ENCODE measurements at regions not wholly inside any gene's neighbourhood (a gene's known extent, or its start where the extent isn't known, plus 50 kb on each side); places are given as distances from the start of the nearest gene placed in this dataset.

- POLR2A ChIA-PET (ENCODE audit: low non-redundant PET) = no interaction called here
- CTCF ChIA-PET = no interaction called here
- DNase-seq (ENCODE audit: low spot score) = no peak
- TF ChIP-seq CTCF (conservative IDR thresholded peaks at IDR 0.05; ENCODE audit: low read depth) = no peak
- H3K27ac ChIP-seq = no peak overlapping the region
Observed at GRCh38 chr3:82875401-82875800, 1114.0 kb upstream of the GBE1 start.

- ChIA-PET POLR2A (ENCODE audit: low non-redundant PET) (no interaction called here), CTCF (no interaction called here)
- no peak for TF ChIP-seq CTCF (conservative IDR thresholded peaks at IDR 0.05; ENCODE audit: low read depth)
- H3K27ac ChIP-seq = no peak overlapping the region
- DNase-seq (ENCODE audit: low spot score) = no peak
Observed at GRCh38 chr3:82839871-82840270, 1078.4 kb upstream of the GBE1 start.

DNA sequence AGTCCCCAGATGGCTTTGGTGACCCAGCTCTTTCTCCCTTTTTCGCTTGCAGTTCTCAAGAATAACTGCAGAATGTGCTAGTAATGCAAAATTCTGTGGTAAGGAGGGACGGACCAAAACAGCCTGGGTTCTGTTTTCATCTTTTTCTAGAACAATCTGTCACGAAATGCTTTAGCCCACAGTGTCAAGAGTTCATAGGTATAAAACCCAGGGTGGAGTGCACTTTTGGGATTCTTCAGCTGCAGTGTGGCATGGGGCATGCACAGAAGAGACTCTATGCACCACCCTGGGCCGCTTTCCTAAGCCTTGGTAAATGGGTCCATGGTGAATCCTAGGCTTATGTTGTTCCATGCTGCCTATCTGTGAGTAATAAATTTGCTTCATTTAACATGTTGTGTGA is 1072.7 kb upstream of the GBE1 start:
- DNase-seq (ENCODE audit: low spot score) = no peak
- H3K27ac ChIP-seq = no peak overlapping the region
- POLR2A ChIA-PET (ENCODE audit: low non-redundant PET) = no interaction called here
- no peak for TF ChIP-seq CTCF (conservative IDR thresholded peaks at IDR 0.05; ENCODE audit: low read depth)
- CTCF ChIA-PET = no interaction called here

DNA sequence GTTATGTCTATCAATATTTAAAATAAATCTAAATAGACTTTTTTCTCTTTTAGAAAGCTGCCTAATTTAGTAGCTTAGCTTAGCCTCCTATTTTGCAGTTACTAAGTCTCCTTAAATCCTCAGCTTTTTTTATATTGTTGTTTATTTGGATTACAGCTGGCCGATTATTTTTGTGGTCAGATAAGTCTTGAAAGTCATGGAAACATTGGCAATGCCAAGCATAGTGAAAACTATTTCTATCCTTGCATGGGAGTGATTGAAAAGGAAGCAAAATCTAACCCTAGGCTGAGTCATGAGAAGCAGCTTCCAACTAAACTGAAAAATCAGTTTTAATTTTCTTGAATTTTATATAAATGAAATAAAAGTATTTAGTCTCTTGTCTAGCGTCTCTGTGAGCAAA is 1063.0 kb upstream of the GBE1 start:
- no peak overlapping the region for H3K27ac ChIP-seq
- DNase-seq (ENCODE audit: low spot score) = no peak
- POLR2A ChIA-PET (ENCODE audit: low non-redundant PET) = no interaction called here
- CTCF ChIA-PET = no interaction called here
- no peak for TF ChIP-seq CTCF (conservative IDR thresholded peaks at IDR 0.05; ENCODE audit: low read depth)

- POLR2A ChIA-PET (ENCODE audit: low non-redundant PET) = no interaction called here
- no peak for DNase-seq (ENCODE audit: low spot score)
- CTCF ChIA-PET = no interaction called here
- no peak overlapping the region for H3K27ac ChIP-seq
- TF ChIP-seq CTCF (conservative IDR thresholded peaks at IDR 0.05; ENCODE audit: low read depth) = no peak
Observed at GRCh38 chr3:82816086-82816485, 1054.6 kb upstream of the GBE1 start.

DNA sequence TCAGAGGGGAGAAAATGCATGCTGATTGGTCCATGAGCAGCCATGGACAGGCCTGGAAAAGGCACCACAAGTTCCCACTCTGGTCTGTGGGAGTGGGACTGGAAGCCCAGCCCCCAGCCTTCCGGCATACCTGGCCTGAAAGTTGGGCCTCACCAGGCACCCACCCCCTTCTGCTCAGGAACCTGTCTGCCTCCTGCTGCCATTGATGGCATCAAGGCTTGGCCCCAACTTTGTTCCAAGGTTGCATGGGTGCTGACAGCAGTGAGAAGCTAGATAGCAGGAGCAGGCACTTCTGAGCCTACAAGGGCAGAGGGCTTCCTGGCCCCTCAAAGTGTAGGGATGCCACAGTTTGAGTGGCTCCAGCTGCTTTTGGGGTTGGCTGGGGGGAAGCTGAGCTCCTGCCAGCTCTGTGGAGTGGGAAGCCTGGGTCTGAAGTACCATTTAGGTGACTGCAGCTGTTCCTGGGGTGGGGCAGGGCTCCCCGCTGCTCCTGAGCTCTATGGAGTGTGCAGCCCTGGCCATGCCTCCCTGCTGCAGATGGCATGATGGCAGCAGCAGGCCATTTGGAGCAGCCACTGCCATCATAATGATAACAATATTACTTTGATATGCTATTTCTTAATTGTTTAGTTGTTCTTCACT is 1054.1 kb upstream of the GBE1 start:
- ChIA-PET POLR2A (ENCODE audit: low non-redundant PET) (no interaction called here), CTCF (no interaction called here)
- no peak for TF ChIP-seq CTCF (conservative IDR thresholded peaks at IDR 0.05; ENCODE audit: low read depth)
- no peak overlapping the region for H3K27ac ChIP-seq
- no peak for DNase-seq (ENCODE audit: low spot score)

GRCh38 chr3:82814660-82815059 is 1053.2 kb upstream of the GBE1 start:
- DNase-seq (ENCODE audit: low spot score) = no peak
- H3K27ac ChIP-seq = no peak overlapping the region
- POLR2A ChIA-PET (ENCODE audit: low non-redundant PET) = no interaction called here
- CTCF ChIA-PET = no interaction called here
- TF ChIP-seq CTCF (conservative IDR thresholded peaks at IDR 0.05; ENCODE audit: low read depth) = no peak

Data from RWPE1 (cell line).